ENCODE measurements at regions not wholly inside any gene's neighbourhood (a gene's known extent, or its start where the extent isn't known, plus 50 kb on each side); places are given as distances from the start of the nearest gene placed in this dataset.

- no peak for DNase-seq (ENCODE audit: low read depth)
- no peak overlapping the region for H3K4me3 ChIP-seq (ENCODE audit: low read depth, low read length)
- TF ChIP-seq CTCF (IDR thresholded peaks at IDR 0.05; ENCODE audit: insufficient read depth, low read length, poor library complexity, severe bottlenecking), result no peak
- no peaks in the 10 kb centered on the region for H3K36me3 ChIP-seq (ENCODE audit: control insufficient read depth, insufficient read depth, low read length)
- no peaks in the 10 kb centered on the region for H3K27me3 ChIP-seq (ENCODE audit: control insufficient read depth, insufficient read depth, low read length)
Observed at GRCh38 chr2:226190479-226191252, 609.0 kb downstream of the IRS1 start.

- Histone ChIP-seq H3K27me3 (ENCODE audit: control insufficient read depth, insufficient read depth, low read length) (no peaks in the 10 kb centered on the region), H3K36me3 (ENCODE audit: control insufficient read depth, insufficient read depth, low read length) (no peaks in the 10 kb centered on the region), H3K4me3 (ENCODE audit: low read depth, low read length) (no peak overlapping the region)
- DNase-seq (ENCODE audit: low read depth), result no peak
- no peak for TF ChIP-seq CTCF (IDR thresholded peaks at IDR 0.05; ENCODE audit: insufficient read depth, low read length, poor library complexity, severe bottlenecking)
Observed at GRCh38 chr2:226189061-226189460, 610.6 kb downstream of the IRS1 start.

GRCh38 chr2:226187616-226188015, 612.0 kb downstream of the IRS1 start:
- DNase-seq (ENCODE audit: low read depth), result no peak
- Histone ChIP-seq H3K27me3 (ENCODE audit: control insufficient read depth, insufficient read depth, low read length) (no peaks in the 10 kb centered on the region), H3K4me3 (ENCODE audit: low read depth, low read length) (no peak overlapping the region), H3K36me3 (ENCODE audit: control insufficient read depth, insufficient read depth, low read length) (no peaks in the 10 kb centered on the region)
- TF ChIP-seq CTCF (IDR thresholded peaks at IDR 0.05; ENCODE audit: insufficient read depth, low read length, poor library complexity, severe bottlenecking), result no peak

GRCh38 chr2:226187156-226187555, 612.5 kb downstream of the IRS1 start:
- TF ChIP-seq CTCF (IDR thresholded peaks at IDR 0.05; ENCODE audit: insufficient read depth, low read length, poor library complexity, severe bottlenecking), result no peak
- no peaks in the 10 kb centered on the region for H3K36me3 ChIP-seq (ENCODE audit: control insufficient read depth, insufficient read depth, low read length)
- H3K4me3 ChIP-seq (ENCODE audit: low read depth, low read length), result no peak overlapping the region
- no peaks in the 10 kb centered on the region for H3K27me3 ChIP-seq (ENCODE audit: control insufficient read depth, insufficient read depth, low read length)
- no peak for DNase-seq (ENCODE audit: low read depth)

GRCh38 chr2:226185616-226186211, 613.9 kb downstream of the IRS1 start:
- H3K36me3 ChIP-seq (ENCODE audit: control insufficient read depth, insufficient read depth, low read length), result no peaks in the 10 kb centered on the region
- DNase-seq (ENCODE audit: low read depth), result no peak
- no peaks in the 10 kb centered on the region for H3K27me3 ChIP-seq (ENCODE audit: control insufficient read depth, insufficient read depth, low read length)
- no peak for TF ChIP-seq CTCF (IDR thresholded peaks at IDR 0.05; ENCODE audit: insufficient read depth, low read length, poor library complexity, severe bottlenecking)
- no peak overlapping the region for H3K4me3 ChIP-seq (ENCODE audit: low read depth, low read length)

Data from kidney epithelial cell (primary cell).